AG09319 (cell line): ENCODE measurements at regions not wholly inside any gene's neighbourhood (a gene's known extent, or its start where the extent isn't known, plus 50 kb on each side); places are given as distances from the start of the nearest gene placed in this dataset.

Experiments used
- DNase-seq: peaks from one replicate; pipeline ENCODE4 v3.0.0-alpha.2; 2010; ENCODE audit warnings: low read depth; ENCODE audit errors: extremely low read depth
- TF ChIP-seq, protein P1 (sequence below): IDR thresholded peaks from 2 replicates; pipeline ENCODE4 v1.5.1; 2011; ENCODE audit warnings: low read depth, mild to moderate bottlenecking, inconsistent platforms, low read length, moderate library complexity

GRCh38 chr12:88300931-88301330 lies 158.8 kb downstream of the TMTC3 start:
- TF ChIP-seq, protein P1, sequence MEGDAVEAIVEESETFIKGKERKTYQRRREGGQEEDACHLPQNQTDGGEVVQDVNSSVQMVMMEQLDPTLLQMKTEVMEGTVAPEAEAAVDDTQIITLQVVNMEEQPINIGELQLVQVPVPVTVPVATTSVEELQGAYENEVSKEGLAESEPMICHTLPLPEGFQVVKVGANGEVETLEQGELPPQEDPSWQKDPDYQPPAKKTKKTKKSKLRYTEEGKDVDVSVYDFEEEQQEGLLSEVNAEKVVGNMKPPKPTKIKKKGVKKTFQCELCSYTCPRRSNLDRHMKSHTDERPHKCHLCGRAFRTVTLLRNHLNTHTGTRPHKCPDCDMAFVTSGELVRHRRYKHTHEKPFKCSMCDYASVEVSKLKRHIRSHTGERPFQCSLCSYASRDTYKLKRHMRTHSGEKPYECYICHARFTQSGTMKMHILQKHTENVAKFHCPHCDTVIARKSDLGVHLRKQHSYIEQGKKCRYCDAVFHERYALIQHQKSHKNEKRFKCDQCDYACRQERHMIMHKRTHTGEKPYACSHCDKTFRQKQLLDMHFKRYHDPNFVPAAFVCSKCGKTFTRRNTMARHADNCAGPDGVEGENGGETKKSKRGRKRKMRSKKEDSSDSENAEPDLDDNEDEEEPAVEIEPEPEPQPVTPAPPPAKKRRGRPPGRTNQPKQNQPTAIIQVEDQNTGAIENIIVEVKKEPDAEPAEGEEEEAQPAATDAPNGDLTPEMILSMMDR = no peak
- DNase-seq = peak; percentile 65

GRCh38 chr12:88303335-88303734 lies 161.2 kb downstream of the TMTC3 start:
- DNase-seq = no peak
- TF ChIP-seq, protein P1 = no peak

- DNase-seq = no peak
- TF ChIP-seq, protein P1 = no peak
These were observed 163.3 kb downstream of the TMTC3 start for GRCh38 chr12:88305254-88305890.

- DNase-seq = no peak
- TF ChIP-seq, protein P1 = no peak
These were observed 164.5 kb downstream of the TMTC3 start for GRCh38 chr12:88306471-88307069.

DNA sequence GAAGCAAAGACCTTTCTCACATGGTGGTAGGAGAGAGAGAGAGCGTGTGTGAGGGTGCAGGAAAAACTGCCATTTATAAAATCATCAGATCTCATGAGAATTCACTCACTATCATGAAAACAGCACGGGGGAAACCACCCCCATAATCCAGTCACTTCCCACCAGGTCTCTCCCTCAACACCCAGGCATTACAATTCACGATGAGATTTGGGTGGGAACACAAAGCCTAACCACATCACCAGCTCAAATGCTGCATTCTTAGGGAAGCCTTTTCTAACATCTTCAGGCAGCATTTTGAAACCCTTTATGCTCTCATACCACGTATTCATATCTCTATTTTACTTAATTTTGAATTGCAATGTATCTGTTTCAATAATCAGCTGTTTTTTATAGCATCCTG lies 165.9 kb downstream of the TMTC3 start:
- no peak for DNase-seq
- TF ChIP-seq, protein P1 = no peak

- no peak for DNase-seq
- TF ChIP-seq, protein P1 = no peak
These were observed 166.7 kb downstream of the TMTC3 start for GRCh38 chr12:88308825-88309224.

DNA sequence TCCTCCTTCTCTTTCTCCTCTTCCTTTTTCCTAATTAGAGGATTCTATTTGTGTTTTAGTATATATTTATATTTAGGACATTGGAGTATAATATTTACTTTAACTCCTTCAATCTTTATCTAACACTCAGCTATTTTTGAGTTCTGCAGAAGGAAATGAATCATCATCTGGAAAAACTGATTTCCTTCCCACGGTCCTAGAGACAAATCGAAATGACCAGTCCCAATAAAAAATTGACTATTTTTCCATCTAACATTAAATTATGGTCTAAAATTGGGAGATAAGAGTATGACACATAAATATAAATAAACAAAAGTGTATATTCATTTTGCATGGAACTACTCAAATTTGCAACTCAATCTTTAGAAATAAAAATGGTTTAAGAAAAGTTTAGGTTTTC lies 167.4 kb downstream of the TMTC3 start:
- no peak for DNase-seq
- TF ChIP-seq, protein P1 = no peak
